ENCODE measurements at regions not wholly inside any gene's neighbourhood (a gene's known extent, or its start where the extent isn't known, plus 50 kb on each side); places are given as distances from the start of the nearest gene placed in this dataset.

DNA sequence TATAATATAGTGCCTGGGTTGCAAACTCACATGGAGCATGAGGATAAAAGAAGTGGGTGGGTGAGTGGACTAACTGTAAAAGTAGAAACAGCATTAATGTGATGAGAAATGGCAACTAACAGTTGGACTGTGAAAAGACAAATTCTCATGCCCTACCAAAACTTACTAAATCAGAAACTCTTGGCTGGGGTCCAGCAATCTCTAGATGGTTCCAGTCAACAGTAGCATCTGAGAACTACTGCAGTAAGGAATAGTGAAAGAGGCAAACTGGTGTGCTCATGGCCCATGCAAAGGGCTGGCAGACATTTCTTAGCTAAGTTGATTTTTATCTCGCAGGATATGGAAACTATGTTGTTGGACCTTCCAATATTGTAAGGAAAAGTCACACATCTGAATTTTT is 150.3 kb downstream of the PIK3R1 start:
- TF ChIP-seq, protein P1, sequence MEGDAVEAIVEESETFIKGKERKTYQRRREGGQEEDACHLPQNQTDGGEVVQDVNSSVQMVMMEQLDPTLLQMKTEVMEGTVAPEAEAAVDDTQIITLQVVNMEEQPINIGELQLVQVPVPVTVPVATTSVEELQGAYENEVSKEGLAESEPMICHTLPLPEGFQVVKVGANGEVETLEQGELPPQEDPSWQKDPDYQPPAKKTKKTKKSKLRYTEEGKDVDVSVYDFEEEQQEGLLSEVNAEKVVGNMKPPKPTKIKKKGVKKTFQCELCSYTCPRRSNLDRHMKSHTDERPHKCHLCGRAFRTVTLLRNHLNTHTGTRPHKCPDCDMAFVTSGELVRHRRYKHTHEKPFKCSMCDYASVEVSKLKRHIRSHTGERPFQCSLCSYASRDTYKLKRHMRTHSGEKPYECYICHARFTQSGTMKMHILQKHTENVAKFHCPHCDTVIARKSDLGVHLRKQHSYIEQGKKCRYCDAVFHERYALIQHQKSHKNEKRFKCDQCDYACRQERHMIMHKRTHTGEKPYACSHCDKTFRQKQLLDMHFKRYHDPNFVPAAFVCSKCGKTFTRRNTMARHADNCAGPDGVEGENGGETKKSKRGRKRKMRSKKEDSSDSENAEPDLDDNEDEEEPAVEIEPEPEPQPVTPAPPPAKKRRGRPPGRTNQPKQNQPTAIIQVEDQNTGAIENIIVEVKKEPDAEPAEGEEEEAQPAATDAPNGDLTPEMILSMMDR (IDR thresholded peaks at IDR 0.05; ENCODE audit: low read depth, low read length, missing control alignments): no peak
- DNase-seq (ENCODE audit: extremely low read depth, low read depth): no peak
- H3K4me3 ChIP-seq (replicated peaks; ENCODE audit: low read depth, low read length): no peak overlapping the region

DNA sequence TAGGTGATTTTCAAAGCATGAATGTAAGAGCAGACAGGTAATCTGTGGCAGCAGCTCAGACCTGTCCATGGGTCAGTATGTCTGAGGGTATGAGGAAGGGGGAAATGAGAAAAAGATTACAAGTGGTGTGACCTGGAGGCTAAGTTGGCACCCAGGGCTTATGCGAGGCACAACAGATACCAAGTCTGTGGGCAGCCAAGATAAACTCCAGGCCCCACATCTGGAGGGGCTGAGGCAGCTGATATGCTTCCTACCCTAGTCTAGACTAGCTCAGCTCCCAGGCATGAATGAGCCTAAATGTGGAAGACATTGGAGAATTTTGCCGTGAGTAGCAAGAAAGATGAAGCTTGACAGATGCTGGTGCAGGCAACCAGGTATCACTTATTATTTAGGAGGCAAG is 151.7 kb downstream of the PIK3R1 start:
- no peak for DNase-seq (ENCODE audit: extremely low read depth, low read depth)
- TF ChIP-seq, protein P1 (IDR thresholded peaks at IDR 0.05; ENCODE audit: low read depth, low read length, missing control alignments): no peak
- H3K4me3 ChIP-seq (replicated peaks; ENCODE audit: low read depth, low read length): no peak overlapping the region

DNA sequence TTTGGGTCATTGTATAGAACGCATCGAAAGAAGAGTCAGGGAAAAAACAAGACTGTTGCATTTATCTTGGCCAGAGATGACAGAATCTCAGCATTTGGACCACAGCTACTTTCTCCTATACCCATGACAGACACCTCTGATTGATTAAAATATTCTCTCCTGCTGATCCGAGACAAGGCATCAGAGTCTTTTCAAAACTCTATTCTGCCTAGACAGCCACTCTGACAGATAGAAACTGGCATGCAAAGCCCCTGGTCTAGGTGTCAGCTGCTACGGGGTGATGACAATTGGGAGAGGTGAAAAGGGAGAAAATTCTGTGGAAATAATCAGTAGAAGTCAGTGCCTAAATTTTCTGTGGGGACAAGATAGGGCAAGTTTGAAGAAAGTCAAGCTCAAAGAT is 152.2 kb downstream of the PIK3R1 start:
- DNase-seq (ENCODE audit: extremely low read depth, low read depth): no peak
- no peak overlapping the region for H3K4me3 ChIP-seq (replicated peaks; ENCODE audit: low read depth, low read length)
- TF ChIP-seq, protein P1 (IDR thresholded peaks at IDR 0.05; ENCODE audit: low read depth, low read length, missing control alignments): no peak

DNA sequence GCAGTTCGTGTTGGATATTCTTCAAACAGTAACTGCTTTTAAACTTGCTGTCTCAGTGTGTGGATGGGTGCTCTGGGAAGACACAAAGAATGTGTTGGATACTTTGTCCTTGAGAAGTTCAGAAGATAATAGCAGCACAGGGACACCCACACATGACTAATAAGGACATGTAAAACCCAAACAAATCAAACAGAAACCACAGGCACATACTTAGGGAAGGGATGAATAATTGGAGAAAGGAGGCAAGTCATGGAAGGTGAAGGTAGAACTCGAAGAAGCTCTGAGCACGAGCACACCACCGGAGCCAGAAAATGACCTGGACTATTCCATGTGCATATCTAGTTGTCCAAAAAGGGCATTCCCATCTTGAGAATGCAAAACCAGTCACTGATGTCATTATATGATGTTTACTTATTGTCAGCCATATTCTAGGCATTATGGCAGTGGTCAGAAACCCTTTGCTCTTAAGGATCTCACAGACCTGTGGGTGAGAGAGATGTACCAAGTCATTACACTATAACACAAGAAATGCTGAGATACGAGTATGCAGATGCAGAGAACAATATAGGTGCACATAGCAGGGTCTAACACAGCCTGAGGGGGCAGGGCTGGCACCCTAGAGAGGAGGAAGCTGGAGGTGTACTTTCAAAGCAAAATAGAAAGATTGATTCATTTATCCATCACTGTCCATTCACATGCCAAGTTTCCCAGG is 152.9 kb downstream of the PIK3R1 start:
- no peak for DNase-seq (ENCODE audit: extremely low read depth, low read depth)
- H3K4me3 ChIP-seq (replicated peaks; ENCODE audit: low read depth, low read length): no peak overlapping the region
- TF ChIP-seq, protein P1 (IDR thresholded peaks at IDR 0.05; ENCODE audit: low read depth, low read length, missing control alignments): no peak

DNA sequence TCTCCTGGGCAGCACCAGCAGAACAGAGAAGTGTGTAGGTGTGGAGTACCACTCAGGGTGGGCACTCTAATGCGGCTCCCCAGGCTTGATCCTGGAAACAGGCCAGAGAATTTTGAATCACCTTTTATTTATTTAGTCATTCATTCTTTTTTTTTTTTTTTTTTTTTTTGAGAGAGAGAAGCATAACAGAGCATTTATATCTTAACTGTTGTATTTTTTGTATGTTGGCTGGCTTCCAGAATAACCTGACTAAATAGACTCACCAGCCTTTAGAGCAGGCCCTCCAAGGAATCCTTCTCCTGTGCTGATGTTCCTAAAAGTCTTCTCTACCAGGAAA is 153.4 kb downstream of the PIK3R1 start:
- no peak for DNase-seq (ENCODE audit: extremely low read depth, low read depth)
- H3K4me3 ChIP-seq (replicated peaks; ENCODE audit: low read depth, low read length): no peak overlapping the region
- TF ChIP-seq, protein P1 (IDR thresholded peaks at IDR 0.05; ENCODE audit: low read depth, low read length, missing control alignments): no peak

DNA sequence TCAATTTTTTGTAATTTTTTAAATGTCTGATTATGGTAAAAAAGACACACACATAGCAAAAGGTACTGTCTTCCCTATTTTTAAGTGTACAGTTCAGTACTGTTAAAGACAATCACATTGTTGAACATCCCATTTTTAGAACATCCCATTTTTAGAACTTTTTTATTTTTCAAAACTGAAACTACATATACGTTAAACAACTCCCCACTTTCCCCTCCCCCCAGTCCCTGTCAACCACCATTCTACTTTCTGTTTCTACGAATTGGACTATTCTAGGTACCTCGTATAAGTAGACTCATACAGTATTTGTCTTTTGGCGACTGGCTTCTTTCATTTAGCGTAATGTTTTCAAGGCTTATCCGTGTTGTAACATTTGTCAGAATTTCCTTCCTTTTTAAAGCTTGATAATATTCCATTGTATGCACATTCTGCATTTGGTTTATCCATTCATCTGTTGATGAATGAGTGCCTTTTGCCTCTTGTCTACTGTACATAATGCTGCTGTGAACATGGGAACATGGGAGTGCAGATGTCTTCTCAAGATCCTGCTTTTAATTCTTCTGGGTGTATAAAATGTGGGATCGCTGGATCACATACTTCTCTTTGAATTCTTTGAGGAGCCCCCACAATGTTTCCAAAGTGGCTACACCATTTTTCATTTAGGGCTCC is 154.0 kb downstream of the PIK3R1 start:
- TF ChIP-seq, protein P1 (IDR thresholded peaks at IDR 0.05; ENCODE audit: low read depth, low read length, missing control alignments): no peak
- no peak for DNase-seq (ENCODE audit: extremely low read depth, low read depth)
- no peak overlapping the region for H3K4me3 ChIP-seq (replicated peaks; ENCODE audit: low read depth, low read length)

All from HFF-Myc (cell line).